HEK293T (cell line): ENCODE measurements at regions not wholly inside any gene's neighbourhood (a gene's known extent, or its start where the extent isn't known, plus 50 kb on each side); places are given as distances from the start of the nearest gene placed in this dataset.

Experiments used
- ARNT ChIP-seq: fragments of 450-650 bp; IDR thresholded peaks from 2 replicates; pipeline ENCODE4 v1.6.1; 2017; ENCODE audit warnings: mild to moderate bottlenecking
- BHLHE40 ChIP-seq: fragments of 450-650 bp; IDR thresholded peaks from 2 replicates; pipeline ENCODE4 v1.6.1; 2016; ENCODE audit warnings: mild to moderate bottlenecking, moderate library complexity, borderline replicate concordance
- ELF4 ChIP-seq: fragments of 450-650 bp; IDR thresholded peaks from 2 replicates; pipeline ENCODE4 v1.6.1; 2017; ENCODE audit warnings: antibody characterized with exemption
- FOXM1 ChIP-seq: fragments of 450-650 bp; IDR thresholded peaks from 2 replicates; pipeline ENCODE4 v1.6.1; 2017; ENCODE audit warnings: mild to moderate bottlenecking, borderline replicate concordance
- L3MBTL2 ChIP-seq: fragments of 450-650 bp; conservative IDR thresholded peaks from 2 replicates; pipeline ENCODE4 v1.6.1; 2016; ENCODE audit warnings: mild to moderate bottlenecking
- PKNOX1 ChIP-seq: fragments of 450-650 bp; IDR thresholded peaks from 2 replicates; pipeline ENCODE4 v1.6.1; 2016
- SP1 ChIP-seq: fragments of 450-650 bp; IDR thresholded peaks from 2 replicates; pipeline ENCODE4 v1.6.1; 2017
- SUZ12 ChIP-seq: fragments of 450-650 bp; IDR thresholded peaks from 2 replicates; pipeline ENCODE4 v1.6.1; 2016; ENCODE audit warnings: mild to moderate bottlenecking
- TARDBP ChIP-seq: fragments of 450-650 bp; IDR thresholded peaks from 2 replicates; pipeline ENCODE4 v1.6.1; 2016

- TF ChIP-seq TARDBP (no peak), SP1 (no peak), BHLHE40 (no peak), ELF4 (no peak), ARNT (no peak), PKNOX1 (no peak), L3MBTL2 (no peak), FOXM1 (no peak), SUZ12 (no peak)
Measured at GRCh38 chr21:35191754-35192153, 142.7 kb upstream of the RUNX1 start.
